HG03064 (cell line): ENCODE measurements at regions not wholly inside any gene's neighbourhood (a gene's known extent, or its start where the extent isn't known, plus 50 kb on each side); places are given as distances from the start of the nearest gene placed in this dataset.

Experiments
- ATAC-seq: cut with Tn5 transposase; IDR thresholded peaks from one replicate; pipeline ENCODE4 v1.9.1; 2021; ENCODE audit warnings: low read depth; ENCODE audit not compliant: unreplicated experiment

DNA sequence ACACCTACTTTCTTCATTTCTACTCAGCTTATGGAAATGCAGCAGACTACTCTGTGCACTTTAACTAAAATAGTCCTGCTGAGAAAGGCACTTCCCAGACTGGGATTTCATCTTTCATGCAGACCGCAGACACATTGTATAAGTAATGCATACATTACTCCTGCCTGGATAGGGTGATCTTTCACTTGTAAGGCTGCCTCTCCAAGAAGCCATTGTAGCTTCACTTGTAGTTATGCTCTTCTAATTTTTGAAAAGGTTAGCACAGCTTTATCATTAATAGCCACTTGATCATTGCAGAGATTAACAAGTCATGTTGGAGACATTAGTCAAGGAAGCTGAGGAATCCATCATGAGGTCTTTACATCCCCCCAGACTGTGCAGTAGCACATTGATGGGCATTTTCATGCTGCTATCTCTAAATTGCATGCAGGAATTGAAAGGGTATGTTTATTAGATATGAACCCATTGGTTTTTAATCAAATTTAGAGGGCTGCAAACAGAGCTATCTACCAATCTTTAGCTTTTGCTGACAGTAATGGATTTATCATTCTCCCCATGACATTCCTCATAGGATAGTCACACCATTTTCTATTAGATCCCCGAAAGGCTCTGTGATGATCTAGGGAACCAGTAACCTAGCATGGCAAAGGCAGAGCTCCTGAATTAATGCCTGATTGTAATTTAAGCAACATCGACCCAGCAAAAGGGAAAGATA lies 1074.7 kb upstream of the NXPH2 start:
- ATAC-seq = no peak

DNA sequence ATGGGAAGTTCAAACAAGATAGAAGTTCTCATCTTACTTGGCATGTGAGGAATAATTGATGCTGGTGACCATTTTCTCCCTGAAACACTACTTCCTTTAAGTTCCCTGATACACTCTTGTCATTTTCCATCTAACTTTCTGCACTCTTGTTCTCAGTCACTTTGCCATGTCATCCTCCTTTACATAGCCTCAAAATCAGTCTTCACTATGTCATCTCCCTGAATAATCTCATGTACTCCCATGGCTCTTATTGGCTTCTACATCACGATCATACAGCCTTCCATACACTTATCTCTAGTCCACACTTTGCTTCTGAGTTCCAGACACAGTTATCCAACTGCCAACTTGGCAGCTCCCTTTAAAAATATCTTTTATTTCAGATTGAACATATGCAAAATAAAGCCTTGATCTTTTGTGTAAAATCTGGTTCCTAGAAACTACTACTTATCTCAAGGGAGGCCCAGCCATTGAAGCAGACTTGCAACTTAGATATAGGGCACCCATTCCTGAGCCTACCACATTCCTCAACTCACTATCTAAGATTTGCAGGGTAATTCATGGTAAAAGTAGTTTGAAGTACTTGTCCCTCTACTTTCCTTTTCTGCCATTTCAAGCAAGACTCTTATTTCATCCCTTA lies 1070.2 kb upstream of the NXPH2 start:
- no peak for ATAC-seq

DNA sequence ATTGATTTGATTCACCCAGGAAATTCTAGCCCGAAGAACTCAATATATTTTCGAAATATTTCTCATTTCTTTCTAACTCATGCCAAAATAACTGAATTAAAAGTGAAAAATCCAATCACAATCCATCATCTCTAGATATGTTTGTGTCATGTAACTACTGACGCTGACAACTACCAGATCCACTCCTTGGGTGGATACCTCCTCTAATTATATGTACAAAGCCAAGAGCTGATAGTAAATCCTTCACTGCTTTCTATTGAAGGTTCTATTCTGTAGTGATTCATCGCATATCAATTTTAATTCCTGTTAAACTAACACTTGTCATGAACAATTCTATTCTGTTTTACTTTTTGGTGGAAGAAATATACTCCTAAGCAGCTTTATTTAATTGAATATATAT lies 1056.6 kb upstream of the NXPH2 start:
- no peak for ATAC-seq

DNA sequence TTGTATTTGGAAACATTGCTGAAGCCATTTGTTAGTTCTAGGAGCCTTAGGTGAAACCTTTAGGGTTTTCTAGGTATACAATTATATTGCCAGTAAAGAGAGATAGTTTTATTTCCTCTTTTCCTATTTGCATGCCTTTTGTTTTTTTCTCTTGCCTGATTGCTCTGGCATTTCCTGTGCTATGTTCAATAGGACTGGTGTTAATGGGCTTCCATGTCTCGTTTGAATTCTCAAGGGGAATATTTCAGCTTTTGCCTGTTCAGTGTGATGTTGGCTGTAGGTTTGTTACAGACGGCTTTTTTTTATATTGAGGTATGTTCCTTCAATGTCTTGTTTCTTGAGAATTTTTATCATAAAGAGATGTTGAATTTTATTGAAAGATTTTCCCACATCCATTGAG lies 1054.9 kb upstream of the NXPH2 start:
- ATAC-seq = no peak

DNA sequence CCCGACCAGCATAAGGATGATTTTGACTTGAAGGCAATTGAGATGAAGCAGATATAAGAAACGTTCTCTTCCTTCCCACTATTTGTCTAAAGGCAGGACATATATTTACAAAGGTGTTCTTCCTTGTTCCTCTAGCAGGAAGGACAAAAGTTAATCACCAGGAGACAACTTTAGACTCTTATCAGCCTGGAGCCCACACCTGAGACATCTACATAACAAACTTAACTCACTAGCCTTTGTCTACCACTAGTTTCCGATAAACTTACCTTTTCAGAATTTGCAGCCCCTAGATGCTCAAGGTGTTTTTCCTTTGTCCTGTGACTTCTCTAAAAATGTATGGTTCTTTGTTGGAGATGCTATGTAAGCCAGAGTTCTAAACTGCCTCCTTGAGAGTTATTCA lies 1047.8 kb upstream of the NXPH2 start:
- no peak for ATAC-seq

DNA sequence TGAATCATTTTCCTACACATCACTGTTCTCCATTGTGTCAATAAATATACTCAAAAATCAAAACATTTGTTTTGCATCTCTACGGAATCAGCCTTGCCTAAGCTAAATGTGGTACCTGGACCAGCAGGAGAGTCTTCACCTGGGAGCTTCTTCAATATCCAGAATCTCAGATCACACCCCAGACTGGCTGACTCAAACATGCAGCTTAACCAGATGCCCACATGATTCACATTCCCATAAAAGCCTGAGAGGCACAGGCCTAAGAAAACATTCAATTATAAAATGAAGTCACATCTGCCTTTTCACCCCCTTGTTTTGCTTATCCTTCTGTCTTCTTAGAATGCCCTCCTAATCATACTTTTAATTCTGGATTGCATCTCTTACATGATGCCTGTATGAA lies 1045.5 kb upstream of the NXPH2 start:
- ATAC-seq = no peak

DNA sequence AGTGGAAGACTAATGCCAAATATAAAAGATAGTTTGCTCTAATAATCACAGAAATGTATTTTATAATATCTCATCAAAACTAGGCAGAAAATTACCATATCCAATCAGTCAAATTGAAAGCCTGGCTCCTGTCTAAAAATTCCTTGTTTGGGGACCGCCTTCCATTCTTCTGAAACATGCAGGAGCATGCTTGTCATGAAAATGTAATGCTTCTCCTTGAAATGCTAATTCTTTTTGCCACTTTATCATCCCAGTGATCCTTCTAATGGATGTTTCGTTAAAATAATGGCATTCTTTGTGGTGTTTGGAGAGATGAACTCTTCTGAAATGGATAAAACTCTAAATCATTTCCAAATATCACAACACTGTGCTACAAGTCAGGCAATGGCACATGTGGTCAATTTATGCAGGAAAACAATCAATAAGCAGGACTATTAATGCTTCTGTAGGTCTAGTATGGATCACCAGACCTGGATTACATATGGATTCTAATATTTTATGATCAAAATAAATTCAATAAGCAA lies 1039.1 kb upstream of the NXPH2 start:
- no peak for ATAC-seq

DNA sequence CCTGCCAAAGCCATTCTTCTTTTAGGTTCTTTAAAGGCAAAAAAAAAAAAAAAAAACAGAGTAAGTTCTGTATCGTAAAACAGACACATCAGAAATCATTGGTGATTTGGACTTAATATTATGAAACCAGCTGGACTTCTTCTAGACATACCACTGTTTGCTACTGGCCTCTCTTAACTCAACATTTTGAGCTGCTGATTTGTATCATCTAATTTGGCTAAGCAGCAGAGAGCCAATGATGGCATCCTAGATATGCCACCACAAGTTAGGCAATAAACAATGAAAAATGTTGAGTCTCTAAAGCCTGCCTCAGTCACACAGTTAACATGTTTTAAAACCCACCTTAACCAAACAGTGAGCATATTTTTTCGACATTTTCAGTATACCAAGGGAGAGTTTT lies 1034.3 kb upstream of the NXPH2 start:
- no peak for ATAC-seq

DNA sequence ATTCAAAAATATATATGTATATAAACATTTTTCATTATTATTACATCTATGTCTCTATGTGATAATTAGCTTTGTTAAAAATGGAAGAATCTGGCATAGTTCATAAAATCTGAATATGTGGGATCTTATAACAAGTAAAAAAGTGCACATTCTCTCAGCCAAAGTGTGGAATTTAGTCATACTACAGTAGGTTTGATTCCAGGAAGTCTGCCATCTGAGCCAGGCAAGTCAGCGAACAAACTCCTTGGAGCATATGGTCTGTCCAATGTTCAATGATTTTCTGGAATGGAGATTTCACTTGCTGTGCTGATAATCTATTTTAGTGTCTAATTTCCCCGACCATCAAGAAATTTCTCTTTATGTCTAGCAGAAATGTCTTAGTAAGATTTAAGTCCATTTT lies 1033.2 kb upstream of the NXPH2 start:
- no peak for ATAC-seq

DNA sequence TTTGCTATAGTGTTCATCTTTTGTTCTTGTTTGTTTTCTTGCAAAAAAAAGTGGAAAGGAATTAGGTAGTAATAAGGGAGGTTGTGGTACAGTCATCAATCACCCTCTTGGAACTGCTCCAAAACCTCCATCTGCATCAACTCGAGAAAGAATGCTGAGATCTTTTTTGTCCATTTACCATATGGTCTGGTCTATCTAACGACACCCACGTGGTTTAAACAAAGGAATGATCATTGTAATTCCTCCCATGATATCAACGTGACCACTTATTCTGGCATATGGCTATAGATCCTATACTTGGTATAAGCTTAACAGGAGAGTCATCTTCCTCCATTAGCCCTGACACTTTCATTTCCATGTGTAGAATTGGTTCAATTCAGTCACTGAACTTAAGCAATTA lies 1025.3 kb upstream of the NXPH2 start:
- no peak for ATAC-seq

DNA sequence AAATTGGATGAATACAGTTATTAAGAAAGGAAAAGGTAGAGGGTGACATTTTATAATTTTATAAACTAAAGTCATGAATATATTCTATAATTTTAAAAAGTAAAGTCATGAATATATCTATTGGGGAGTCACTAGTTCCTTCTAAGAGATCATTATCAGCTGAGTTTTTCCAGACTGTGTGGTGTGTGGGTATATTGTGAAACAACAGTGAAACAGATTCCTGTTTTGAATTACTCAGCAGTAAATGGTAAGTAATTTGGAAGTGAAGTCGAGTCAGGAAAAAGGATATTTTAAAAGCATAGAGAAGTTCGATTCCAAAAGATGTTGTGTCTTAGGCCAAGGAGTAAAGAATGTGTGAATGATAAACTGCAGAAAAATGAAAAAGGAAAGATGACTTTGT lies 1018.2 kb upstream of the NXPH2 start:
- ATAC-seq = no peak

DNA sequence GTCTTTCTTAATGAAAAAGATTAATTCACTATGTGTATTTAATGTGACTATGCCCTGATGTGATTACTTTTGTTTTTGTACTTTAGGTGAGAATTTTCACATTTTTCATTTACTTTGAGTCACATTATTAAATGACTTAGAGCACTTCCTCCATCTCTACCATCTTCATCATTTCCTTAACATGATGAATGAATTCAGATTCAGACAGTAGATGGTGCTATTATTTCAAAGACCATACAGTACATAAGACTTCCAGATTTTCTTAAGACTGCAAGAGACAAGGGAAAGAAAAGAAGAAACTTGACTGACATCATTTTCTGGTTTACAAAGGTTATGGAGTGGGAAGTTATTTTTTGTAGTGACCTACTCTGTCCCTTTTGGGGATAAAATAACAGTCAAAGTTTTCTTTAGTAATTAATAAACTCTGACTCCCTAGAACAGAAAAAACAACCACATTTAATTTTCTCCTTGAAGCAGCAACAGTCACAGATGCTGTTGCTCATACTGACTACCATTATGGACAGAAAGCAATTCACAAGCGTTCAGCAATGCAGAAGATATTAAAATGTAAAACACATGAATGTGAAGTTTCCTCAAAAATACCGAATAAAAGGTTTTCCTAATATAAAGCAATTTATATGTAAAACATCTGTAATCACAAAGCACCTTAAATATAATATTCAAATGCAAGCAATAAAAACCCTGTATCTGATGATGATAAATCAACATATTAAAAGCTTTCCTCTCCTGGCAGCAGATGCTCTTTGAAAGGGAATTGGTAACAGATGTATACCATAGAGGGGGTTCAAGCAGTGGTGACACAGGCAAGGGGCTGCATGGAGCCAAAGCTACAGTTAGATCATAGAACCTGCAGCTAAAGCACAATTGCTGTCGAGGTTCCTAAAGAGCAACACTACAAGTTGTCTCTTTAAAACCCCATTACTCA lies 1010.9 kb upstream of the NXPH2 start:
- no peak for ATAC-seq

DNA sequence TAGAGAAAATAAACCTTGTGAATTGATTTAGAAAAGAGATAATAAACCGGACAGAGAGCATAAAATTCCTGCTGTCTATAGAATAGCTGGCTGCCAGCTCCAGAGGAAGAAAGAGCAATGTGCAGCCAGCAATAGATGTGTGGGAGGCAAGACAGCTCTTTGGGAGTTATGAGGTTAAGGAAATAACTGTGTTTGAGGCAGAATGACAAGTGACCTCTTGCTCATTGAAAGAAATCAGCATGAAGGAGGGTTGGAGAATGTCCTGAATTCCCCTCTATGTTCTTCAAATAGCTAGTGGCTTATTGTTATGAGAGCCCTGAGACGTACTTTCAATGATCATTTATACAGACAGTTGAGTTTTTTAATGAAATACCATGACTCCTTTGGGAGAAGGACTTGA lies 1009.9 kb upstream of the NXPH2 start:
- ATAC-seq = no peak

DNA sequence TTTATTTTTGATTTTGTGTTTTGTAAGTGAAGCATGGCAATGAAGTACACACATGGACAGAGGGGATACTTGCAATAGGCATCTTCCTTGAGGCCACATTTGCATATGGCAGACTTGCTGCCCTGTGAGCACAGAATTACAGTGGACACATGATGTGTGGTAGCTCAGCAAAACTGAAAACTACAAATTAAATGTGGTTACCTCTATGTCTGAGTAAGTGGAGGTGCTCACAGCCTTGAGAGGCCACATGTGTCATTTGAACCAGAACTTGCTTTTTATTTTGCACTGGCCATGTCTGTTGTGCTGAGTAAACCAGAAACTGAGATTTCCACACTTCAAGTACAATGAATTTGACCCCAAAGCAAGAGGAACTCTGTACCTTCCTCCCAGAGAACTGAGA lies 998.5 kb upstream of the NXPH2 start:
- ATAC-seq = no peak

DNA sequence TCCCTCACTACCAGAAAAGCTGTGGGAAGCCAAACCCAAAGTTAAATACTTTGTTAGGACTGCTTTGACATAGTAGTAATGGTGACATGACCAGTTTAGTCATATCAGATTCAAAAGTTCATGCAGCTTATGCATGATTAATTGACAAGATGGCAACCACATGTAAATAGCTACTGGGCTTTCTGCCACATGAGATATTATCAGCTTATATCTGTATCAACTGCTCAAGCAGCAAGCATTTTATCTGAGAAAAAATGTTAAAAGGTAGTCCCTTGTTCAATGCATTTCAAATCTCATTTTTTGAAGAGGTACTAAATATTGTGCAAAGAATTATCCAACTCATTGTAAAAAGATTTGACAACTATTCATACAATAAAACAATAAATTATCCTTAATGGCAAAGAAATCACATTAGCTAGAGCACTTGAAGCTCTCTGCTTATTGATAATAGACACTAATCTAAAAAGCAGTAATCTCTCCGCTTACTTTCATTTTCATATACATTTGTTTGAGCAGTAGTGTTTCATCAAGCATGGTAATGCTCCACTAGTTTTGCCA lies 993.6 kb upstream of the NXPH2 start:
- no peak for ATAC-seq

DNA sequence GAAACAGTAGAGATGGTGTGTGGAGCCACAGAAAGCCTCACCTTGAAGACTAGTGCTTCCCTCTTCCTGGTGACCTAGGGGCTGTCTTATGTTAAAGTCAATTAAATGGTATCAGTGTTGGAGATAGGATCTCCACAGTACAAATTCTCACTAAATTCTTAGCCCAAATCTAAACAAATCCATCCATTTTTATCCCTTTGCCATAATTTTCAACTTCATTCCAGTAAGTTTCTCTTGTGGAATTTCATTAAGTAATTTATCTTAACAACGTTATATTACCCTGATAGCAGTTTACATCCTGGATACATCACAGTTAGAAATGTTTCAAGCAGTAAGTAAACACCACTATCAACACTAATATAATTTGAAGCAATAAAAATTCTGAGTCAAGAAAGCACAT lies 989.4 kb upstream of the NXPH2 start:
- no peak for ATAC-seq

DNA sequence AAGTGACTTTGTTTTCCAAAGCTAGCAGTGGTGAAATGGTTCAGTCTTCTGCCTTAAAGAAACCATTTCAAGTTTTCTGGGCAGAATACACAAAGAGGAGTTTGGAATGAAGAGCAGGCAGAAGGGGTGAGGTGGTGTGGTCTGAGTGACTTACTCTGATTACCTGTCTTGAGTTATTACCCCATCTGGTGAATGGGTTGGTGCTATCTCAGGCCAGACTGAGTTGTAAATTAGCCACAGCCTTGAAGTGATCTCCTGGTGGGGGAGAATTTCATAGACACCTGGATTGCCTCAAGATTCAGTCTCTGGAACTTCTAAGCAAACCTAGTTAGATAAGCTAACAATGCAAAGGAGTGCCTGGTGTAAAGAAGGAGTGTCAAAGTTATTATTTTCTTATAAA lies 983.5 kb upstream of the NXPH2 start:
- ATAC-seq = no peak

DNA sequence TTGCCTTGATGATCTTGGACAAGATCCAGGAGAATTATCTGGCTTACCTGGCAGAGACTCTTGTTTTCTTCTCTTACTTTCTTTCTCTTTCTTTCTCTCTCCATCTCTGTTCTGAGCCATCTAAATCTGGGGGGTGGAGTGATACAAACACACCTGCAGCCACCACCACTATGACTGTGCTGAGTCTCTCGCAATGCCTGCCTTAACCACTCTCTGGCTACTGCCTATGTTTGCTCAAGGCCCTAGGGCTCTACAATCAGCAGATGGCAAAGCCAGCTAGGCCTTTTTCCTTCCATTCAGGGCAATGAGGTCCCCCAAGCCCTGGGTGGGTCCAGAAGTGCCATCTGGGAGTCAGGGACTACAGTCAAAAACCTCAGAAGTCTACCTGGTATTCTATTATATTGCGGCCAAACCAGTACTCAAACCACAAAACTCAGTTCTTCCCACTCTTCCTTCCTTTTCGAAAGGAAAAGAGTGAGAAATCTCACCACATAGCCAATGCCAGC lies 978.9 kb upstream of the NXPH2 start:
- no peak for ATAC-seq

DNA sequence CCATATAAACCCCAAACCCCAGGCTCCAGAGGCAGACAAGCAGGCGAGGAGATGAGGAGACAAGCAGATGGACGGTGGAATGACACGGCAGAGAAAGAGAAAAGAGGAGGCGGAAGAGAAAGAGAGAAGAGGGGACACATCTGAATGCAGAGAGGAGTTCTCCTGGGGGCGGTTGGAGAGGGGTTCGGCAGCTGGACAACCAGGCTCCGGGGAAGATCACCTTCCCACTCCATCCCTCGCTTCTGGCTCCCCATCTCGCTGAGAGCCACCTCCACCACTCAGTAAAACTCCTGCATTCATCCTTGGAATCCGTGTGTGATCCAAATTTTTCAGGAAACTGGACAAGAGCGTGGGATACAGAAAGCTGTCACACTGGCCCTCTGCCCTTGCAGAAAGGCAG lies 966.7 kb upstream of the NXPH2 start:
- ATAC-seq = no peak

DNA sequence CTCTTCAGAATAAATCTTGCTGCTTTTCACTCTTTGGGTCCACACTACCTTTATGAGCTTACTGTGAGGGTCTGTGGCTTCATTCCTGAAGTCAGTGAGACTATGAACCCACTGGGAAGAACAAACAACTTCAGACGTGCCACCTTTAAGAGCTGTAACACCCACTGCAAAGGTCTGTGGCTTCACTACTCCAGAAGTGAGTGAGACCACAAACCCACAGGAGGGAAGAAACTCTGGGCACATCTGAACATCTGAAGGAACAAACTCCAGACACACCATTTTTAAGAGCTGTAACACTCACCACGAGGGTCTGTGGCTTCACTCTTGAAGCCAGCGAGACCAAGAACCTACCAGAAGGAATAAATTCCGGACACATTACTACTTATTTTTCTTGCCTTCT lies 964.1 kb upstream of the NXPH2 start:
- no peak for ATAC-seq
